ENCODE measurements at regions not wholly inside any gene's neighbourhood (a gene's known extent, or its start where the extent isn't known, plus 50 kb on each side); places are given as distances from the start of the nearest gene placed in this dataset.
"Not testable (repeated sequence)": the region's sequence is repeated elsewhere in the genome, so short reads cannot be mapped to it uniquely, and the experiment has no call there.

GRCh38 chr1:812535-813127 lies 111.1 kb upstream of the SAMD11 start:
- not testable (repeated sequence) for TF ChIP-seq GABPA (IDR thresholded peaks at IDR 0.05; ENCODE audit: low read depth); REST (IDR thresholded peaks at IDR 0.05; ENCODE audit: low read depth, low read length)
- TF ChIP-seq, protein P1, sequence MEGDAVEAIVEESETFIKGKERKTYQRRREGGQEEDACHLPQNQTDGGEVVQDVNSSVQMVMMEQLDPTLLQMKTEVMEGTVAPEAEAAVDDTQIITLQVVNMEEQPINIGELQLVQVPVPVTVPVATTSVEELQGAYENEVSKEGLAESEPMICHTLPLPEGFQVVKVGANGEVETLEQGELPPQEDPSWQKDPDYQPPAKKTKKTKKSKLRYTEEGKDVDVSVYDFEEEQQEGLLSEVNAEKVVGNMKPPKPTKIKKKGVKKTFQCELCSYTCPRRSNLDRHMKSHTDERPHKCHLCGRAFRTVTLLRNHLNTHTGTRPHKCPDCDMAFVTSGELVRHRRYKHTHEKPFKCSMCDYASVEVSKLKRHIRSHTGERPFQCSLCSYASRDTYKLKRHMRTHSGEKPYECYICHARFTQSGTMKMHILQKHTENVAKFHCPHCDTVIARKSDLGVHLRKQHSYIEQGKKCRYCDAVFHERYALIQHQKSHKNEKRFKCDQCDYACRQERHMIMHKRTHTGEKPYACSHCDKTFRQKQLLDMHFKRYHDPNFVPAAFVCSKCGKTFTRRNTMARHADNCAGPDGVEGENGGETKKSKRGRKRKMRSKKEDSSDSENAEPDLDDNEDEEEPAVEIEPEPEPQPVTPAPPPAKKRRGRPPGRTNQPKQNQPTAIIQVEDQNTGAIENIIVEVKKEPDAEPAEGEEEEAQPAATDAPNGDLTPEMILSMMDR (IDR thresholded peaks at IDR 0.05) = not testable (repeated sequence)
- TF ChIP-seq, protein P2, sequence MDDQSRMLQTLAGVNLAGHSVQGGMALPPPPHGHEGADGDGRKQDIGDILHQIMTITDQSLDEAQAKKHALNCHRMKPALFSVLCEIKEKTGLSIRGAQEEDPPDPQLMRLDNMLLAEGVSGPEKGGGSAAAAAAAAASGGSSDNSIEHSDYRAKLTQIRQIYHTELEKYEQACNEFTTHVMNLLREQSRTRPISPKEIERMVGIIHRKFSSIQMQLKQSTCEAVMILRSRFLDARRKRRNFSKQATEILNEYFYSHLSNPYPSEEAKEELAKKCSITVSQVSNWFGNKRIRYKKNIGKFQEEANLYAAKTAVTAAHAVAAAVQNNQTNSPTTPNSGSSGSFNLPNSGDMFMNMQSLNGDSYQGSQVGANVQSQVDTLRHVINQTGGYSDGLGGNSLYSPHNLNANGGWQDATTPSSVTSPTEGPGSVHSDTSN (IDR thresholded peaks at IDR 0.05) = not testable (repeated sequence)

All from SK-N-SH (cell line).